Neural cell (in vitro differentiated cells): ENCODE measurements at regions not wholly inside any gene's neighbourhood (a gene's known extent, or its start where the extent isn't known, plus 50 kb on each side); places are given as distances from the start of the nearest gene placed in this dataset.

Experiments
- H2AFZ ChIP-seq: fragments of 200-600, 300-800 bp; sonication (generic), shearing (Covaris generic); 2 replicates; pipeline ENCODE4 v1.6.0; 2014; ENCODE audit warnings: low read depth, mild to moderate bottlenecking, antibody characterized with exemption, low read length, moderate library complexity
- H3F3A ChIP-seq: fragments of 200-600 bp; shearing (Covaris generic); 2 replicates; pipeline ENCODE4 v1.6.1; 2016; ENCODE audit warnings: mild to moderate bottlenecking, moderate library complexity, mixed read lengths, antibody characterized with exemption, low read length; ENCODE audit not compliant: insufficient read depth, poor library complexity, severe bottlenecking
- H3K27ac ChIP-seq: fragments of 200-600, 300-800 bp; sonication (generic), shearing (Covaris generic); 2 replicates; pipeline ENCODE4 v1.5.1; 2014; ENCODE audit warnings: mild to moderate bottlenecking, low read length, moderate library complexity
- H3K27me3 ChIP-seq: fragments of 300-800, 200-600 bp; sonication (generic), shearing (Covaris generic); 2 replicates; pipeline ENCODE4 v1.6.0; 2014; ENCODE audit warnings: mild to moderate bottlenecking, low read depth, low read length, moderate library complexity; ENCODE audit not compliant: insufficient read depth
- H3K36me3 ChIP-seq: fragments of 300-800, 200-600 bp; sonication (generic), shearing (Covaris generic); 2 replicates; pipeline ENCODE4 v1.5.1; 2014; ENCODE audit warnings: mild to moderate bottlenecking, antibody characterized with exemption, low read length, moderate library complexity; ENCODE audit not compliant: insufficient read depth
- H3K4me2 ChIP-seq: fragments of 300-800, 200-600 bp; sonication (generic), shearing (Covaris generic); 2 replicates; pipeline ENCODE4 v1.6.0; 2014; ENCODE audit warnings: mild to moderate bottlenecking, low read length
- H3K4me3 ChIP-seq: fragments of 300-800, 200-600 bp; sonication (generic), shearing (Covaris generic); 2 replicates; pipeline ENCODE4 v1.5.1; 2014; ENCODE audit warnings: mild to moderate bottlenecking, low read length, moderate library complexity
- H3K79me2 ChIP-seq: fragments of 200-600 bp; shearing (Covaris generic); replicated peaks from 2 replicates; pipeline ENCODE4 v1.6.0; 2014; ENCODE audit warnings: mild to moderate bottlenecking, low read length, moderate library complexity; ENCODE audit not compliant: insufficient read depth
- H3K9ac ChIP-seq: fragments of 300-800, 200-600 bp; sonication (generic), shearing (Covaris generic); 2 replicates; pipeline ENCODE4 v1.6.1; 2016; ENCODE audit warnings: mild to moderate bottlenecking, low read length, mixed read lengths
- H3K9me2 ChIP-seq: fragments of 200-600 bp; shearing (Covaris generic); 2 replicates; pipeline ENCODE4 v1.6.1; 2016; ENCODE audit warnings: mild to moderate bottlenecking, low read length, mixed read lengths; ENCODE audit not compliant: insufficient read depth
- H3K9me3 ChIP-seq: fragments of 200-600, 300-800 bp; sonication (generic), shearing (Covaris generic); 2 replicates; pipeline ENCODE4 v1.6.1; 2016; ENCODE audit warnings: mild to moderate bottlenecking, mixed run types, low read length, moderate library complexity, mixed read lengths
- H4K20me1 ChIP-seq: fragments of 200-600 bp; shearing (Covaris generic); 2 replicates; pipeline ENCODE4 v1.6.1; 2016; ENCODE audit warnings: mild to moderate bottlenecking, mixed run types; ENCODE audit not compliant: insufficient read depth
- CTCF ChIP-seq: fragments of 450-650 bp; IDR thresholded peaks from 2 replicates; pipeline ENCODE4 v1.5.1; 2014; ENCODE audit warnings: antibody characterized with exemption, mild to moderate bottlenecking, moderate library complexity; ENCODE audit not compliant: poor library complexity, severe bottlenecking
- EP300 ChIP-seq: fragments of 450-650 bp; conservative IDR thresholded peaks from 2 replicates; pipeline ENCODE4 v1.6.1; 2014; ENCODE audit warnings: antibody characterized with exemption, mild to moderate bottlenecking, moderate library complexity; ENCODE audit not compliant: poor library complexity, severe bottlenecking
- EZH2 ChIP-seq: fragments of 200-600, 300-800 bp; shearing (Covaris generic), sonication (generic); IDR thresholded peaks from 2 replicates; pipeline ENCODE4 v1.6.1; 2014; ENCODE audit warnings: antibody characterized with exemption, low read length, borderline replicate concordance, mild to moderate bottlenecking; ENCODE audit not compliant: insufficient read depth, poor library complexity, severe bottlenecking
- MXI1 ChIP-seq: fragments of 450-650 bp; conservative IDR thresholded peaks from 2 replicates; pipeline ENCODE4 v1.6.1; 2014; ENCODE audit warnings: antibody characterized with exemption, mild to moderate bottlenecking; ENCODE audit not compliant: poor library complexity, severe bottlenecking
- POLR2AphosphoS5 ChIP-seq: IDR thresholded peaks from 2 replicates; pipeline ENCODE4 v1.6.1; 2012
- RAD21 ChIP-seq: fragments of 450-650 bp; conservative IDR thresholded peaks from 2 replicates; pipeline ENCODE4 v1.6.1; 2014; ENCODE audit warnings: antibody characterized with exemption, mild to moderate bottlenecking, moderate library complexity
- REST ChIP-seq: IDR thresholded peaks from 2 replicates; pipeline ENCODE4 v1.6.1; 2012; ENCODE audit warnings: borderline replicate concordance
- SMC3 ChIP-seq: fragments of 450-650 bp; conservative IDR thresholded peaks from 2 replicates; pipeline ENCODE4 v1.6.1; 2014; ENCODE audit warnings: antibody characterized with exemption, mild to moderate bottlenecking, moderate library complexity; ENCODE audit not compliant: poor library complexity
- TAF1 ChIP-seq: IDR thresholded peaks from 2 replicates; pipeline ENCODE4 v1.6.1; 2012; ENCODE audit warnings: low read depth

GRCh38 chr1:195082183-195082582 is 1526.1 kb downstream of the KCNT2 start:
- H3F3A ChIP-seq = no peaks in the 10 kb centered on the region
- no peak overlapping the region for H2AFZ ChIP-seq
- H3K36me3 ChIP-seq = no peaks in the 10 kb centered on the region
- H3K79me2 ChIP-seq = no peaks in the 10 kb centered on the region
- no peaks in the 10 kb centered on the region for H4K20me1 ChIP-seq
- H3K27me3 ChIP-seq = no peaks in the 10 kb centered on the region
- H3K27ac ChIP-seq = no peak overlapping the region
- no peak overlapping the region for H3K9ac ChIP-seq
- H3K4me2 ChIP-seq = no peak overlapping the region
- no peak overlapping the region for H3K4me3 ChIP-seq
- no peaks in the 10 kb centered on the region for H3K9me3 ChIP-seq
- H3K9me2 ChIP-seq = no peaks in the 10 kb centered on the region
- no peak for TF ChIP-seq MXI1

GRCh38 chr1:195076682-195077081 is 1531.6 kb downstream of the KCNT2 start:
- Histone ChIP-seq H3F3A (no peaks in the 10 kb centered on the region), H3K27me3 (no peaks in the 10 kb centered on the region), H4K20me1 (no peaks in the 10 kb centered on the region), H3K79me2 (no peaks in the 10 kb centered on the region), H3K27ac (no peak overlapping the region), H3K36me3 (no peaks in the 10 kb centered on the region), H3K4me3 (no peak overlapping the region), H3K9me3 (no peaks in the 10 kb centered on the region), H3K4me2 (no peak overlapping the region), H3K9ac (no peak overlapping the region), H3K9me2 (no peaks in the 10 kb centered on the region), H2AFZ (no peak overlapping the region)
- TF ChIP-seq REST = no peak
- TF ChIP-seq EP300 = no peak

- no peak overlapping the region for H3K4me3 ChIP-seq
- no peaks in the 10 kb centered on the region for H4K20me1 ChIP-seq
- H3K9me2 ChIP-seq = no peaks in the 10 kb centered on the region
- H3K79me2 ChIP-seq = no peaks in the 10 kb centered on the region
- no peak overlapping the region for H3K27ac ChIP-seq
- no peaks in the 10 kb centered on the region for H3K36me3 ChIP-seq
- H3K27me3 ChIP-seq = no peaks in the 10 kb centered on the region
- H3K9me3 ChIP-seq = no peaks in the 10 kb centered on the region
- no peak for TF ChIP-seq EZH2
- no peak for TF ChIP-seq RAD21
- TF ChIP-seq POLR2AphosphoS5 = no peak
- TF ChIP-seq EP300 = no peak
- TF ChIP-seq MXI1 = no peak
- TF ChIP-seq CTCF = no peak
- no peak for TF ChIP-seq REST
- TF ChIP-seq SMC3 = no peak
- no peak for TF ChIP-seq TAF1
- H3K4me2 ChIP-seq = no peak overlapping the region
- no peak overlapping the region for H2AFZ ChIP-seq
- no peaks in the 10 kb centered on the region for H3F3A ChIP-seq
- no peak overlapping the region for H3K9ac ChIP-seq
These were observed 1532.3 kb downstream of the KCNT2 start for GRCh38 chr1:195075973-195076372.
